Middle frontal gyrus (tissue), 1 donor: ENCODE measurements at regions not wholly inside any gene's neighbourhood (a gene's known extent, or its start where the extent isn't known, plus 50 kb on each side); places are given as distances from the start of the nearest gene placed in this dataset.
"Not testable (repeated sequence)": the region's sequence is repeated elsewhere in the genome, so short reads cannot be mapped to it uniquely, and the experiment has no call there.

ENCODE experiments used
- DNase-seq: peaks from one replicate; pipeline ENCODE4 v3.0.0-alpha.2; 2015; ENCODE audit warnings: low spot score; ENCODE audit errors: extremely low spot score

DNA sequence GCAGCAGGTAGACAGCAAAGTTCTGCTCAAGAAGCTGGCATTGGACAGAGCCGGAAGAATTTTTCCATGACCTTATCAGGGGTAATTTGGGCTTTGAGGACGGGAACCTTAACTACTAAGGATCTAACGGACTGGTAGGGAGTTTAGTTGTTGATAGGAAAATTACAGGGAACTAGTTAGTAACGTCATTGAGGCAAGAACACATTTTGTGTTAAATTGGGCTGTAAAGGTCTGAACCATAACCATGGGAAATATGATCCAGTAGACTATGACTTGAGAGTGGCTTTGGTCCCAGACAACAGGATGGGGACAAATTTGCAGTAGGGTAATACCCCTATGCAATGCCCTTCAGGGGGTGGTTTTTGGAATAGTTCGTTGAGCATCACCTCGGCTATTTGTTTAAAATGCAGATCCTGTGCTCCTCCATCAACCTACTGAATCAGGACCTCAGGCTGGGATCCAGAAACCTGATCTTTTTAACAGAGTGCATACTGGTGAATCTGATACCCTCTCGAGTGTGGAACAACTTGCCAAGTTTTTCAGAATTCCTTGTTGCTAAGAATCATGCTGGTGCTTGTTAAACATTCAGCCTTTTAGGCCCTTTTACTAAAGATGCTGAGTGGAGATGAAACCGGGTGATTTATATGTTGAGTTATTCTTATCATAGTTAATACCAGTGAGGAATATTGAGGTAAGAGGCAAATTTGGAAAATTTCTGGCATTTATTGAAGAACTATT, 255.1 kb downstream of the MAP2K6 start:
- DNase-seq: no peak

DNA sequence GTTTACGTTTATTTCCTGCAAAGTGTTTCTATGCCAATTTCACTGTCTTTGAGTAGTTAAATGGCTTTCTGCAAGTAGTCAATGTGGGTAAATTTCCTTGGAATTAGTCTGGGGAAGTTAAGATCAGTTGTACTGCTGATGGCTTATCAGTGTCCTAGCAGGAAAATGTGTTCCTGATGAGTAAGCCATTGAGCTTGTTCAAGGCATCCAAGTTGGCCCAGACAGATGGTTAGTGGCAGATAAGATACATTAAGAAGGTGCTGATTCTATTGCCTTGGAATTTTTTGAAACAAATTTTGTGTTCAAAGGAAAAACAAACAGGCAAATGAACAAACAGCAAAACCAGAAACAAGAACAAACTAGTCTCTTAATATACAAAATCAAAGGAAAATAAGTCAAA, 258.4 kb downstream of the MAP2K6 start:
- DNase-seq: no peak

DNA sequence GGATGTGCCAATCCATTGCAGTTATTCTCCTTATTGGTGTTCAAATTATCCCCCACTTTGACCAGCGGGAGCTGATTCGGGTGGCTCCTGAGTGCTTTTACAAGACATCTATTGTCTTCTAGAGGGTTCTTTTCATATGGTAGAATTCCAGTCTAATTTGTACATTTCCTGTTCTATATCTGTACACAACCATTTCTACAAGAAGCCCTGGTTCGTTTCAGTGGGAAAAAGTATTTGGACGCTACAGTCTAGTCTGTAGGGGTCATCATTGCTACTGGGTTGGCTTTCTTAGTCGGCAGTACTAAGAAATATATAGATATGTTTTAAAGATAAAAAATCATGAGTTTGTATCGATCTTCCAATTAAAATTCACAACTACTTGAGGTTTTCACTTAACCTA, 262.6 kb downstream of the MAP2K6 start:
- DNase-seq: no peak

DNA sequence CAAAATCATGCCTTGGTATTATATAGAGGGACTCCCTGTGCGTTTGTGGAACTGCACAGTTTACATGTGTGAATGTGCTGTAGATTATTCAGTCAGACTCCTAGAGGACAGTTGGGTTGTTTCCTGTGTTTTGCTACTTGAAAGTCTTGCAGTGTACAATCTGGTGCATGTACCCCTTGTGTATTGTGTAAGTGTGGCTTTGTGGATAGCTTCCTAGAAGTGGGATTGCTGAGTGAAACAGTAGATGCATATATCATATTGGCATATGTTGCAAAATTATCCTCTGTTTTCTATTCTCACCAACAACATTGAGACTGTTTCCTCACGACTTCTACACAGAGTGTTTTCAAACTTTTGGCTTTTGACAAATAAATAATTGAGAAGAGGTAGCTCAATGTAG, 263.7 kb downstream of the MAP2K6 start:
- no peak for DNase-seq

GRCh38 chr17:69679829-69680228, 265.3 kb downstream of the MAP2K6 start:
- no peak for DNase-seq

GRCh38 chr17:69684251-69684650, 269.8 kb downstream of the MAP2K6 start:
- no peak for DNase-seq

DNA sequence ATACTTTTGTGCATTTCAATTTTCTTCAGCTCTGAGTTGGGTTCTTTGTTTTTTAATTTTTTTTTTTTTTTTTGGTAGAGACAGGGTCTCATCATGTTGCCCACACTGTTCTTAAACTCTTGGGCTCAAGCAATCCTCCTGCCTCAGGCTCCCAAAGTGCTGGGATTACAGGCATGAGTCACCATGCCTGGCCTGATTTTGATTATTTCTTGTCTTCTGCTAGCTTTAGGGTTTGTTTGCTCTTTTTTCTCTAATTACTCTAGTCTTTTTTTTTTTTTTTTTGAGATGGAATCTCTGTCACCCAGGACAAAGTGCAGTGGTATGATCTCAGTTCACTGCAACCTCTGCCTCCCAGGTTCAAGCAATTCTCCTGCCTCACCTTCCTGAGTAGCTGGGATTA, 270.7 kb downstream of the MAP2K6 start:
- not testable (repeated sequence) for DNase-seq

DNA sequence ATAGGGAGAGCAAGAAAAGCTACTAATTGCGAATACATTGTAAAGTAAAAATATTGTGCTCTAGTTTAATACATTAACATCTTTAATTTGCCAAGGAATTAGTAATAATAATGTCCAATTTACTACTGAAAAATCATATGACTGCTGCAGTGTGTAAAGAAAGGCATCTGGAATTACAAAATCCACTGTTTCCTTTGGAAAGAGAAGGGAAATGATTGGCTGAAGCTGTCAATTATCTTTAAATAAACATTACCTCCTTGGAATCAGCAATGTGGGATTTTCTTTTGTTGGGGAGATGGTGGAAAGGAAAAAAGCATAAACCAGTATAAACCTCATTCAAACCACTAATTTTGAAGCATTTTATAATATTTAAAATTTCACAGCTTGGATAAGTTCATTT, 276.0 kb downstream of the MAP2K6 start:
- no peak for DNase-seq

- no peak for DNase-seq
Observed at GRCh38 chr17:69692171-69692570, 277.7 kb downstream of the MAP2K6 start.

- DNase-seq: no peak
Observed at GRCh38 chr17:69695646-69696045, 281.1 kb downstream of the MAP2K6 start.

DNA sequence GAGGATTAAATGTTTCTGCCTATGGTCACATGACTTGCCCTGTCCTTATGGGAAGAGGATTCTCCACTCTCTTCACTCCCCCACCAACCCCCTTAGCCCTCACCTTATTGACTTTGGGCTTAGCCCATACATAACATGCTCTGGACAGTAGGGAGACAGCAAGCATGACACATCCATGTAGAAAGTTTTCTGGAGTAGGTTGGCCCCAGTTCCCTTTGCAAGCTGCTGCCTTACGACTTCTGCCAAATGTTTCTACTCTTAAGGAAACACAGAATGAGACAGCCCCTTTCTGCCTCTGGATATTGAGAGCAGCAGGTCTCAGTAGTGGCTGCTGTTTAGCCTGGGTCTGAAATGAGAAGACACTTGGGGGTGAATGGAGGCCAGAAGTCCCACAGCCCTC, 282.2 kb downstream of the MAP2K6 start:
- DNase-seq: no peak

GRCh38 chr17:69698352-69698751, 283.9 kb downstream of the MAP2K6 start:
- not testable (repeated sequence) for DNase-seq

GRCh38 chr17:69702078-69702477, 287.6 kb downstream of the MAP2K6 start:
- no peak for DNase-seq

DNA sequence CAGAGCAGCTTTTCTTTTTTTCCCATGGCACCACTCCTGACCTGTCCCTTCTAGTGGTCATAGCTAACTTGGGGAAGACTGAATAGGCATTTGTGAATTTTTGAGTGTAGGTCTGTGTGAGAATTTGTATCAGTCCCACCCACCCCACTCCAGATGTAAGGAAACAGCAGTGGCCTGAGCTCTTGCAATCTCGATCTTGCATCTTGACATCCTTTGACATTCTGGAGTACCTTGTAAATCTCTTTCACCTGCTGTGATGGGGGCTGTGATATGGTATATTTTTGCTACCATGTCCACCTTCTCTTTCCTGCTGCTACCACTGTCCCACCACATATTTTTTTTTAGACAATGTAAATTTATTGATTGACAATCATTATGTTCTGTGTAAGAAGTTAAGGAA, 289.3 kb downstream of the MAP2K6 start:
- no peak for DNase-seq

- DNase-seq: no peak
Observed at GRCh38 chr17:69704935-69705334, 290.4 kb downstream of the MAP2K6 start.

GRCh38 chr17:69706127-69706526, 291.6 kb downstream of the MAP2K6 start:
- DNase-seq: no peak

GRCh38 chr17:69709441-69709840, 294.9 kb downstream of the MAP2K6 start:
- DNase-seq: no peak

DNA sequence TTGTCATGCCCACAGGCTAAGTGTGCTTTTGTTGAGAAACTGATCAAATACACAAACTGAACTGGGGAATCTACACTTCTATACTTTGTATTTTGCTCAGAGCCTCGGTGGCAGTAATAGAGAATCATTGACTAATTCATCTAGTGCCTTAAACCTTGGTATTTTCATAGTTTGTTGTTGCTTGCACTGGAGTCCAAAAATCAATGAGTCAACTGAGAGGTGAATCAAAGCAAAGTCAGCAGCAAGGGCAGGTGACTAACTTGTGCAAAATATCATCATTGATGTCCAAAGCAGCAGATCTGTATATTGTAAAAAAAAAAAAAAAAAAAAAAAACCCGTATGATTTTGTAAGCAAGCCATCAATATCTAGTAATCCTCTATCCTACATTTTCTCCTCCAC, 296.4 kb downstream of the MAP2K6 start:
- no peak for DNase-seq

DNA sequence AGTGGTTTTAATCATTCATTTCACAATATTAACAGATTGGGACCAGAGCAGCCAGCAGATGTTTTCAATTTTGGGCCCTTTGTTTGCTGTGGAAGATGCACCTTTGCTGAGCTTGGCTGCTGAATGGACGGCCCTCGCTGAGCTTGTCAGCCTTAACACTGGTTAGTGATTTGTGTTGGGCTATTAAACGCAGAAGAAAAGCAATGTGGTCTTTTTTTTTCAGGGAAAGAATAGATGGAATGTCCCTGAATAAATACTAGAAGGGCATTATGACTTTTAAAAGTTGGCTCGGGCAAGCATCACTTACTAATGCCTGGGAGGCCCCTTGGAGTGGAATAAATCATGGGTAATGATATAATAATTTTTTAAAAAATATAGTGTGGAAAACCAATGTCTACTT, 297.0 kb downstream of the MAP2K6 start:
- no peak for DNase-seq

GRCh38 chr17:69712801-69713311, 298.4 kb downstream of the MAP2K6 start:
- no peak for DNase-seq

DNA sequence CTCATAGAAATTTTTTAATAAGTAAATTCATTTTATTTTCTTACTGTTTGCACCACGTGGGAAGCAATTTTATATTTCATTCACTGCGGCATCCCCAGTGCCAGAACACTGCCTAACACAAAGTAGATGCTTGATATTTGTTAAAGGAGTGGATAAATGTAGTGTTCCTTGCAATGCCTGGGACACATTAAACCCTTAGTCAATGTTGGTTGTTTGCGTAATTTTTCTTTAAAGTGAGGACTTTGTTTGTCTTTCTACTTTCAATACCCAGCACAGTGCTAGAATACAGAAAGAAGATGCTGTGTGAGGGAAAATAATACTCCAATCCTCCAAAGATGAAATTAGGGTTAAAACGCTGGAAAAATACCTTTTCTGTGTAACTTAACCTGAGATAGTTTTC, 299.3 kb downstream of the MAP2K6 start:
- no peak for DNase-seq

GRCh38 chr17:69714669-69715068, 300.2 kb downstream of the MAP2K6 start:
- no peak for DNase-seq

GRCh38 chr17:69715656-69716055, 301.2 kb downstream of the MAP2K6 start:
- no peak for DNase-seq
